NCI-H2029 (cell line): ENCODE measurements at regions not wholly inside any gene's neighbourhood (a gene's known extent, or its start where the extent isn't known, plus 50 kb on each side); places are given as distances from the start of the nearest gene placed in this dataset.
A peak's percentile ranks its signal among the peaks of the same experiment; 100 is the strongest.

ENCODE experiments used
- DNase-seq: peaks from one replicate; lab custom pipeline; 2025; lab: John Stamatoyannopoulos, UW

DNA sequence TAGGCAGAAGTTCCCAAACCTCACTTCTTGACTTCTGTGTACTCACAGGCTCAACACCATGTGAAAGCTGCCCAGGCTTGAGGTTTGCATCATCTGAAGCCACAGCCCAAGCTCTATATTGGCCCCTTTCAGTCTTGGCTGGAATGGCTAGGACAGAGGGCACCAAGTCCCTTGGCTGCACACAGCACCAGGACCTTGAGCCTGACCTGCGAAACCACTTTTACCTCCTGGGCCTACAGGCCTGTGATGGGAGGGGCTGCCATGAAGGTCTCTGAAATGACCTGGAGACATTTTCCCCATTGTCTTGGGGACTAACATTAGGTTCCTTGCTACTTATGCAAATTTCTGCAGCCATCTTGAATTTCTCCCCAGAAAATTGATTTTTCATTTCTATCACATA, 288.3 kb upstream of the ZC3H12C start:
- no peak for DNase-seq

DNA sequence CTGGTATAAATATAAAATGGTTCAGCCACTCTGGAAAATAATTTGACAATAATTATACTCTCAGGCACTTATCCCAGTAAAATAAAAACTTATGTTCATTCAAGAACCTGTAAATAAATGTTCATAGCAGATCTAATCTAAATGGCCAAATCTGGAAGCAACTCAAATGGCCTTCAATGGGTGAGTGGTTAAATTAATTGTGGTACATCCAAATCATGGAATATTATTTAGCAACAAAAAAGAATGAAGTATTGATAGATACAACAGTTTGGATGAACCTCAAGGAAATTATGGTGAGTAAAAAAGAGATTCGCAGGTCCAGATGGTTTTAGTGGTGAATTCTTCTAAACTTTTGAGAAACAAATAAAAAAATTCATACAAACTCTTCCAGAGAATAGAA, 287.0 kb upstream of the ZC3H12C start:
- DNase-seq, result no peak

DNA sequence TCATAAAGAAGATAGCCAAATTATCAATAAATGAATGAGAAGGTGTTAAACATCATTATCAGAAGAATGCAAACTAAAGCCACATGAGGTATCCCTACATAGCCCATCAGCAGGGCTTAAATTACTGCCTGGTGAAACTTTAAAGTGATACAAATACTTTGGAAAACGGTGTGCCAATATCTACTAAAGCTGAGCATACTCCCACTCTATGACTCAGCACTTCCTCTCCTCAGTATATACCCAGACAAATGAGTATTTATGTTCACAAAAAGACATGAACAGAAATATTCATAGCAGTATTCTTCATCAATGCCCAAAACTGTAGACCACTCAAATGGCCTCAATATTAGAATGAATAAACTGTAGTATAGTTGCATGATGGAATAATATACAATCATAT, 284.6 kb upstream of the ZC3H12C start:
- DNase-seq, result no peak

DNA sequence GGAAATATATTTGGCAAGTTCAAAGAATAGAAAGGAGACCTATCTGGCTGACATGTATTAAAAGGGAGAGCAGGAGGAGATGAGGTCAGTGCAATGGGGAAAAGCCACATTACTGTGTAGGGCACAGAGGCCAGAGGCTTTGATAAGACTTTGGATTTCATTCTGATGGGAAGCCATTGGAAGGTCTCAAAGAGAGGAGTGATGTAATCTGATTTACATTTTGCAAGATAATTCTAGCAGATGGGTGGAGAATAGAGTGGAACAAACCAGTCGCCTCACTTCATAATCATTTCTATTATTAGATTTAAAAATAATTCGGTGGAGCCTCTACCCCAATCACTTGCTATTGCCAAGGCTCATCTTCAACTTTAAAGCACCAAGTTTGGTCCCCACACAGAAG, 278.4 kb upstream of the ZC3H12C start:
- DNase-seq, result no peak

DNA sequence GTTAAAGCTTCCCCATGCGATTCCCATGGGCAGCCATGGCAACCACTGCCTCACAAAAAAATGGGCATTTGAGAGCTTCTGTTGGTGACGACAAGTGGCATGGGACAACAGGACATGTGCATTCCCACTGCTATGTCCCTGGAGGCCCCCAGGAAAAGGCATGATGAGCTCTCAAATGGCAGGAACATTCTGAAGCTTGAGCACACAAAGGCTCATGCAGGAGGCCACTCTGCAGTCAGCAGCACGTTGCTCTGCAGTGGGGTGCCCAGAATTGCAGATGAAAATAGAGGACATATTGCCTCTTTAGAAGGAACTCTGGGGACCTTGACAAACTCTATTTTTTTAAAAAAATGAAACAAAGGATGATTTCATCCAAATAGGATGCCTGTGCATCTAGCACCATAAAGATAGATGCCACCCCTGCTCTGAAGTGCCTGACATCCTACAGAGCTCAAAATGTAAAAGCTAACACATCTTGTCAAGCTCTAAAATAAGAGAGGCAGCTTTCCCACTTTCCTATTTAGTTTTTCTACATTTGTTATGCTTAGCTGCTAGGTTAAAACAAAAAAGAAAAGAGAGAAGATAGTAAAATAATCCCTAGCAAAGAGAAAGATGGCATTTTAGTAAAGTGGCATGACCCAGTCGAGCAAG, 277.6 kb upstream of the ZC3H12C start:
- no peak for DNase-seq

DNA sequence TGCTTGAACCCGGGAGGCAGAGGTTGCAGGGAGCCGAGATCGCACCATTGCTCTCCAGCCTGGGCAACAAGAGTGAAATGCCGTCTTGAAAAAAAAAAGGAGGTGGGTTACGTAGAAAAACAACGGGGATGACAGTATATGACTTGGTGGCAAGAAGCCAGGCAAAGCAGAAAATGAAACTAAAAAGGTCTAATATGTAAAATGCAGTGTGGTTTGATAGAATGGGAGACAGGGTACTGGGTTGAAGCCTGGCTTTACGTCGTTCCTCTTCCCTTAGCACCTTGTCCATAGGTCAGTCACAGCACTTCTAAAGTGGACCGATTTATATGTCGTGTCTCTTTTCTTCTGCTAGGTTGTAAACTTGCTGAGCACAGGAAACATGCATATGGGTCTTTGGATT, 274.9 kb upstream of the ZC3H12C start:
- peak; percentile 8 for DNase-seq

DNA sequence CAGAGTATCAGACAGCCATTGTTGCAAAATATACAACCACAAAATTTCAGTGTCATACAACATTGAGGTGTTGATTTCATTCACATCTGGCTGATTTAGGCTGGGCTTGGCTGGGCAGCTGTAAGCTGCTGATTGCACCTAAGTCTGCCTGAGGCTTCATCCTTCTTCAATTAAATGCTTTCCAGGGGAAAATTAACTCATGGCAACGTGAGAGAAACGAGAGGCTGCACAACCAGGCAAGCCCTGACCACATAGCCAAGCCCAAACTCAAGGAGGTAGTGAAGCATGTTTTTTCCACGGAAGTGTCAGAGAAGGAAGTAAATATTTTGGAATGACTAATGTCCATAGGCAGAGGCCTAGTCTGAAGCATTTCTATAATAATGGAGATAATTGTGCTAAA, 273.8 kb upstream of the ZC3H12C start:
- DNase-seq, result no peak

DNA sequence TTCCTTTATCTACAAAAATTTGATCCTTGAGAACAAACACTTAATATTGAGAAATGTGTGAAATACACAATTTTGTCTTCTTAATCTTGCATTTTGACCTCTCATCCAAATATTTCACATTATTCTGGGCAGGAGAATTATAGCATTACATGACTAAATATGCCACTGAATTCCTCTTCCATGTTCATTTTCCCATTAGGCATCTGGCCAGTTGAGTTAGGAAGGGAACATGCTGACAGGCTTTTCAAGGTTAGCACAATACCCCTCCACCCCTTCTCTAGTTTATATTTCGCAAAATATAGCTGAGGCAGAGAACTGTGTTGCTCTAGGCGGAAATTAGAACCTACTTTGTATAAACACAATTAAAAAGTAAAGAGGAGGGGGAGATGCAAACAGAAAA, 271.7 kb upstream of the ZC3H12C start:
- DNase-seq, result no peak

DNA sequence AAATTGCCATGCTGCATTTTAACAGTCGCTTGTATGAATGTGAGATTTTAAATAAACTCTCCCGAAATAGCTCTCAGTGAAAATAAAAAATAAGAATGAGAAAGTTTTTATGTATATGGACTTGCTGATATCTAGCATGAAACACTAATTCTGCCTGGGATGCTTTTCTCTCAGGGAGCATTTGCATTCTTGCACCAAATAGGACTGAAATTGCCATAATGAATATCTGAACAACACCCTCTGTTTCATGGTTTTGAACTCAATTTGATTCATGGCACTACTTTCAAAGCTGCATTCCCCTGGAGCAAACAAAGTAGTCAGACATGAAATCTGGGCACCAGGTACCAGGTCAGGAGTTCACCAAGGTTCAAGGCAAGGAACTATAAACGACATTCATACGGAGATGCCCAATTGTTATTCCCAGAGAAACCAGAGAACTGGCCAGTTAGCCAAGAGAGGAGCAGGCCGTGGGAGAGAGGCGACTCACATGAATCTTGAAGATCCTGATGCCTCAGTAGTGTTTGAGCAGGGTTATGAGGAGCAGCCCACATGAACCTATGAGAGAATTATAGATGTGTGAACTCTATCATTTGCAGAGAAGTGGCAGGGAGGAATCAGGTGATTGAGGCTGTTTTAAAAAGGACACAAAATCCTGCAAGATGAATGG, 270.6 kb upstream of the ZC3H12C start:
- DNase-seq, result no peak

DNA sequence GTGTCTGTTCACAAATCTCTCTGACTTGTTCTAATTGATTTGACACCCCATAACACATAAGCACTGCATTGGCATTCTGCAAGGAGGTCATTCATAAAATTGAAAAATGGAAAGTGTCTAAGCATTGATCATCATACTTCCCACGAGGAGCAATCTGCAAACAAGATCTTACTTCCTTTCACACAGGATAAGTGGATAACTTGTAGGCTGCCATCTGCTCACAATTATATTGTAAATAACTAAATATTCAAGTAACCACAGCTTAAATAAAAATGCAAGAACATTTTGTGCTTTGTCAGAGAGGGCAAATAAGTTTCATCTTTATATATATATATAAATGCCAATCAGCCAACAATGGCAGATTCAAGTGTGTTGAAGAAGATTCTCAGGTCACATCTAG, 264.8 kb upstream of the ZC3H12C start:
- no peak for DNase-seq

DNA sequence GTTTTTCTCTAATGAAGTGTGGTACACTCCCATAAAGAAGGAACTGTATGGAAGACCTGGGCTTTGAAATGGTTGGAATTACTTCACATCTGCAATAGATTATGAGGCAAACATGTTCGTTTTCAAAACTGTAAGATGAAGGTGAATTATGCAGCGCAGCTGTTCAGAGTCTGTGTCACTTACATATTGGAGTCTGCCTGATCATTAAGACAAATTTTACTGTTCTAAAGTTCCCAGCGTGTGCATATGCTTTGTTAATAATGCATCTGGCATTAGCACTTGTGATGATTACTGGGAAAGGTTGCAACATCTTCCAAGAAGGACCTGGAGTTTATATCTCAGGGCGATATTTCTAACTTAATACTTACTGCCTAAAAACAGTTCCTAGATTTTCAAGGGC, 255.2 kb upstream of the ZC3H12C start:
- no peak for DNase-seq

DNA sequence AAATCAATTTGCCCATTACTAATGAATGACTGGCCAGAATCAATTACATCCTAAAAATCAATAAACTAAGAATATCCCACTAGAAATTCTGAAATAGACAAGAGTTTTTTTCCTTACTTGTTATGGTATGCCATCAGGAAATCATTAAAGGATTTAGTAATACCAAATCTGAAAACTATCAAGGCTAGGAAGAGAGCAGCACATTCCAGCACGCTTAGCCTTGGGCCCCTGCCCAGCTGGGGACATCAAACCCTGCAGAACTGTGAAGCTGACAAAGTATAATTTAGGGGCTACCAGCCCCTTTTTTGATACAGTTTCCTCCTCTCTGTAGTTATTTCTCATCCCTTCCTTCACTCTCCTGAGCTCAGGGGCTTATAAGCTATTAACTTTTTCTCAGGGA, 247.8 kb upstream of the ZC3H12C start:
- DNase-seq, result no peak

DNA sequence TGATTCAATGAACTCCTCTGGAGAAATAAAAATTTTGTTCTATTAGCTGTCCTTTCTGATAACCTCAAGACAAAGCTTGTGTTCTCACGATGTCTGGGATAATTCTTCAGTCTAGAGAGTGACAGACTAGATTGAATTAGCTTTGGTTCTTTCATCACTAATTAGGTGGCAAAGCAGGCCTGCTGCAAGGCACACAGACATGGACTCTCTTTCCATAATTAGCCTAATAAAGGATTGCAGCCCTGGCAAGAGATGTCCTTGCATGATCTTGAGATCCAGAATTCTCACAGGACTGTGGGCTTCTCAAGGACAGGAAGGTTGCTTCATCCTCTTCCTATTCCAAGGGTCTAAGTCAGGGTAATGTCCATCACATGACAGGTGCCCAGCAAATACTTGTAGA, 245.6 kb upstream of the ZC3H12C start:
- DNase-seq, result no peak

DNA sequence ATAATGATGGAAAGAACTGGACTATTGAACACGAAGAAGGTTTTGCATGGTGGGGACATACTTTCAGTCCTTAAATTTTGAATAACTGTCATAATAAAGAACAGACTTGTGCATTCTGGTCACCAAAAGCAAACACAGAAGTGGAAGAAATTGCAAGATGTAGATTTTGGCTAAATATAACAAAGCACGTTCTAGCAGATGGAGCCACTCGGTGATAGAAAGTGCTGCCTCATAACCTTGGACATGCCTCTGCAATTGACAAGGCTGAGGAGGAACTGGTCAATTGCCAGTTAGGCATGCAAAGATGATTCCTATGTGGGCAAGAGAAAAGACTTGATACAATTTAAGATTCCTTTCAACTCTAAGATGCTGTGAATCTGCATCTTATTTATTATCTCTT, 244.1 kb upstream of the ZC3H12C start:
- DNase-seq, result no peak

DNA sequence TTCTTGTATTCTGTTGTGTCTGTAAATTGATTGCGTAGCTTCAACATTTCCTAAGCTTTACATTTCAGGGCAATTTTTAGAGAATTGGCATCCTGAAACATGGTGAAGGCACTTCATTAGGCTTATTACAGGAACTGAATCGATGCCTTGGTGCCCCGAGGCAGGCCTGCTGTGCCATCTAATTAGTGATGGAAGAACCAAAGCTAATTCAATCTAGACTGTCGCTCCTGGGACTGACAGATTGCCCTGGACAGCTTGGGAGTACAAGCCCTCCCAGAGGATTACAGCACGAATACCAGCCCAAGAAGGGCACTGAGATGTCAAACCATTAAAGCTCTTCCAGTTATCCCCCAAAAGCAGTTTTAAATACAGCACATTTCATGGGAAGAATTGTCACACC, 243.2 kb upstream of the ZC3H12C start:
- no peak for DNase-seq

DNA sequence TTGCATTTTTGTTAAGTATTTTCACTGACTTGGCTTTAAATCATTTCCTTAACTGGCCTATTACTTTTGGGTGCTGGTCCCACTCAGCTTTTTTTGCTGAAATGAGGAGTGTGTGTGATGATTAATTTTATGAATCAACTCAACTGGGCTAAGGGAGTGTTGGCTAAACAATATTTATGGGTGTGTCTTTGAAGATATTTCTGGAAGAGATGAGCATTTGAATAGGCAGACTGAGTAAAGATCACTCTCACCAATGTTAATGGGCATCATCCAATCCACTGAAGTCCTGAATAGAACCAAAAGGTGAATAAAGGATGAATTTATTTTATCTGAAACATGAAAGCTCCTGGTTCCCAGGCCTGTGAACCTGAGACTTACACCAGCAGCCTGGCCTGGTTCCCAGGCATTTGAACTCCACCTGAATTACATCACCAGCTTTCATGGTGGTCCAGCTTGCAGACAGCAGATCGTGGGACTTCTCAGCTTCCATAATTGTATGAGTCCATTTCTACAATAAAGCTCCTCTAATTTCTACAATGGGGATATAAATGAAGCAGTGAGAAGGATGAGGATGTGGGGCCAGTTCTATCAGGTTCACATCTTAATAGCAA, 241.3 kb upstream of the ZC3H12C start:
- no peak for DNase-seq

DNA sequence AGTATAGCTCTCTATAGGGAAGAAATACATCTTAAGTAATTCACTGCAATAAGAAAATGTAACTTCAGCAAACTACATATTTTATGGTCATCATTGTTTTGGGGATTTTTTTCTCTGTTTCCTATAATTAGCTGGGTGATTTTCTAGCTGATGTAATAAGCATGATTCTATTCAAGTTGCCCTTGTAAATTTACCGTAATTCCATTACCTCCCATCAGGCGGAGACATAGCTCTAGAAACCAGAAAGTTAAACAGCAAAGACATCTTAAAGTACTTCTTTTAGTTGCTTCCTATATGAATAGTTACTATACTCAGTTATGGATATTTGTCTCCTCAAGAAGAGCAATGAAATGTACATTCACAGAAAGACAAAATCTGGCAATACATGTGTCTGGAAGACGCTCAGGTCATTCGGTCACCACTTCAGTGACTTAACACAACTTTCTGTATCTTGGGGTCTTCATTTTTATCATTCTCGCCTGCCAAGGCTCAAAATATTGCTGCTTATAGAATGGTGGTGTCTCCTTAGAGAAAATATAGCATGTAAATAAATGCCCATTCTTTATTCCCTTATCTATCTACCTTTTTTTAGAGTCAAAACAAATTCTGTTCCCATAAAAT, 239.9 kb upstream of the ZC3H12C start:
- no peak for DNase-seq

DNA sequence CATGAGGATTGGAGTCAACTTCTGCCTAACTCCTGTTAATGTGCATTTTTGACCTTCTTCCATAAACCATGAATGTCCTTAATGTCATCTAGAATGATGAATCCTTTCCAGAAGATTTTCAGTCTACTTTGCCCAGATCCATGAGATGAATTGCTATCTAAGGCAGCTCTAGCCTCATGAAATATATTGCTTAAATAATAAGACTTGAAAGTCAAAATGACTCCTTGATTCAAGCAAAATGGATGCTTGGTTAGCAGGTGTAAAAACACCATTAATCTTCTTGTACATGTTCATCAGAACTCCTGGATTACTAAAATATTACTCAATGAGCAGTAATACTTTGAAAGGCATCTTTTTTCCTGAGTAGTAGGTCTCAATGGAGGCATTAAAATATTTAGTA, 238.5 kb upstream of the ZC3H12C start:
- DNase-seq, result no peak

DNA sequence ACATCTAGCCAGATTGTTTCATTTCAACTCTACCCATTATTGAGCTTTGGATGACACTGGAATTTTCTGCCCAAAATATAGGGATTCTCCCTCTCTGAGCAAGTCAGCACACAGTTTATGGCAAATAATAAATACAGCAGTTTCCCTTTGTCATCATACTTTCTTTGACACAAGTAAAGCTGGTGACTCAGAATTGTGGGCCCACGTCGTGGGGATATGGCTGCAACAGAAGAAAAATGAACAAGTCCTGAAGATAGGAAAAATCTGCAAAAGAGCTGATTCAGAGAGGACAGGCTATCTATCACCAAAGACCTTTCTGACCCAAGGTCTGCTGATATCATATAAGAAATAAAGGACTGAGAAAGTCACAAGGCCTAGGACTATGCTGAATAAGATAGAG, 236.3 kb upstream of the ZC3H12C start:
- DNase-seq, result no peak

DNA sequence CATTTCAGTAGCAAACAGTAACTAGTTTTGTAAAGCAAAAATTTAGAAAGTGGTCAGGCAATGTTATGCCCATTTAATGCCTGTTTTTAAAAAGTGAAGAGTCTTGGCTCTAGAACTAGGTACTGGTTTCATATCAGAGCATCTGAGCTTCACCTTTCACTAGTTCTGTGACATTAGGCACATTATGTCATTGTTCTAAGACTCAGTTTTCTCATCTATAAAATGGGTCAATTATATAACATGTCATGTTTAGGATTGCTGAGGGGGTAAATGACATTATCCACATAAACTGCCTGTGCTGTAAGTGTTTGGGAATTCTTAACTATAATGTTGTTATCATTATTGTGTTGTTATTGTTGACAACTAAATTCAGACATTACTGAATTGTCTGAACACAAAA, 235.6 kb upstream of the ZC3H12C start:
- no peak for DNase-seq

DNA sequence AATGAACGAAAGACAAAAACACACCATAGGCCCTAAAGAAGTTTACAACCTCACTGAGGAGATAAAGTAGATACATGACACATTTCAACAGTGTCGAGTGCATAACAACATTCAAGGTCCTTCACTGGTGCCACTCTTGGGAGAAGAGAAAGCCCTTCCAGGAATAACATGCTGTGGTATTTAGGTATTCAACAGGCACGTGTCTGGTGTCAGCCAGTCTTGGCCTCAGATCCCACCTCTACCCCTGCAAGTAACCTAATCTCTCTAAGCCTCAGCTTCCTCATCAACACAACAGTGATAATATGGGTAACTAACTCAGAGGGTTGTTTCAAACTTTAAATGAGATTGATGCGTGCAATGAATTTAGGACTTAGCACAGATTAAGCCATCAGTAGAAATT, 235.0 kb upstream of the ZC3H12C start:
- no peak for DNase-seq

DNA sequence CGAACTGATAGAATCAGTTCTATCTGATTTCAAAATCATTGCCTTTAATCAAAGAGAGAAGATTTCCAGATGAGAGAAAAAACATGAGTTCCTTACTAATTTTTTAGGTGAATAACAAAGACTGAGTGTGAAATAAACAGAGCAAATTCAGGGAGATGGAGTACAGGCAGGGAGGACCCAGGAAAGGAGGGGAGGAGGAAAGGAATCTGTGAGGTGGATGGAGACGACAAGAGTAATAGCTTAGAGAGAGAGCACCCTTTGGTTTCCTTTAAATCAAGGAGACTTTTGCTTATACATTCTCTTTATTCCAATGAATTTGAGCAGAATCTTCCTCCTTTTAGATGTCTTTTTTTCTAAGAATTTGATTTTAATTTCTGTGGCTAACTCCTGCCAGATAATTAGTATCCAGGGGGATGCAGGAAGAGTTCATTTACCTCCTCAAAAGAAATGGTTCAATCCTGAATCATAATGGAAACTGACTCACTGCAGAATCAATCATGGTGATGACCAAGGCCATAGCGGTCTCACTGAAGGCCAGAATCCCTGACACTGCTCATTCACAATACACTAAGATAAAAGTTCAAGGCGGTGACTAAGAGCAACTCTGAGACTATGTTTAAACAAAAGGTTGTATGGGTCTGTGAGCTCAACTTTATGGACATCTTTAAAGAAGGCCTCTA, 234.0 kb upstream of the ZC3H12C start:
- no peak for DNase-seq

DNA sequence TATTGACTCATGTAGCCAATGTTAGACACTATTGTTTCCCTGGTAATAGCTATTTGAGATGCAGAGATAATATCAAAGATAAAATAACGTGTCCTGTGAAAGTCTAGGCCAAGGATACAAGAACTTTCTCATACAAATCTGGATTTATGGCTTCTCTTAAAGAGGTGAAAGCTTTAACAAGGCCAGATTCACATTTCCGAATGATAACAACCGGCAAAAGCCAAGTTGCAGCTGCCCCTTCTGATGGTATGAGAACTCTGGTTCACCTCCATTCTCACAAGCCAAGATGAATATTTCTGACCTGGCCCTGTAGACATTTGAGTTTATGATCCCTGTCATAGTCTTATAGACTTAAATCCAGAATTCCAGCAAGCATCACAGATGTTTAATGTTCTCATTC, 230.4 kb upstream of the ZC3H12C start:
- DNase-seq, result no peak
